ENCODE measurements at regions not wholly inside any gene's neighbourhood (a gene's known extent, or its start where the extent isn't known, plus 50 kb on each side); places are given as distances from the start of the nearest gene placed in this dataset.
"Not testable (repeated sequence)": the region's sequence is repeated elsewhere in the genome, so short reads cannot be mapped to it uniquely, and the experiment has no call there.

DNA sequence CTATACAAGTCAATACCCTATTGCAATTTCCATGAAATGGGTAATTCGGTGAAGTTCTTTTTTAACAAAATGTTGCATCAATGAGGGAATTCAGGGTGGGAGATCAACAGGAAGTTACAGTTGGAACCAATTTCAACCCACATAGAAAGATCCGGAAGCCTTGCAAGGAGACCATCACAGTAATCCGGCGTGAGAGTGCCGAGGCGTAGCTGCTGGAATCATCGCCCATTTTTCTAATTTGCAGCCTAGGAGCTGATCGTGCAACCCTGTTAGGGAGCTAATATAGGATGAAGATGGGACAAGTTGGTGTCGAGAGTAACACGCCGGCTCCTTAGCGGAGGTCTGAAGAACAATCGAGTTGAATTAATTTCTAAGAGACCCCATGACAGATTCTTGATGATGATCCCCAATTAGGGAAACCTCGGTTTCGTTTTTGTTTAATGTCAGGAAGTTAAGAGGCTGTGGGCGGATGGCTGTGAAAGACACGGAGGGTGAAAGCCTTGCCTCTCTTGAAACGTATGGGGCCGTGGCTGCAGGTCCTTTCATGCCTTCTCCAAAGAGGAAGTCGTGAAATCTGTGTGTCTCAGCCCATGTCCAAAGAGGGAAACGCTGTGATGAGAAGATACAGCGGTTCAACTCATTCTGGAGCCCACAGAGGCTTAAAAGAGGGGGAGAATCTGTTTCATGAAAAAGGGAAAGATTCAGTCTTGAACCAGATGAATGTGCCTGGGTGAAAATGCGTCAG, 51.2 kb upstream of the CARD11 start:
- peak; percentile 84 to 89 (median 86) for DNase-seq

DNA sequence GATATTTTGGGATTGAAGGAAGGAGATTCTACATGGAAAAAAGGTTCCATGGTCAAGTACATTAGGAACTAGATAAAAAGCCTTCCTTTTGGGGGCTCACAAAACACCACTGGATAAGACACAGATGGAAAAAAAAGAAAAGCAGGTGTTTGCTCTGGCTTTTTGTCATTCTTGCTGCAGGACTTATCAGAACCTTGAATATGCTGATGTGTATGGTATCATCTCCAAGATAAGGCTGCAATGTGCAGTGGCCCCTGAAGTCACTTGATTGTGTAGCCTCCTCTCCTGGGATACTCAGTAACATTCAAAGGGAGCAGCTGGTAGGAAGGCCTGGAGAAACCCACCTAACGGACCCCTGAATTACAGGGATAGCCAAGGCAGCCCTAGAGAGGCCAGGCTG, 54.1 kb upstream of the CARD11 start:
- DNase-seq: no peak

DNA sequence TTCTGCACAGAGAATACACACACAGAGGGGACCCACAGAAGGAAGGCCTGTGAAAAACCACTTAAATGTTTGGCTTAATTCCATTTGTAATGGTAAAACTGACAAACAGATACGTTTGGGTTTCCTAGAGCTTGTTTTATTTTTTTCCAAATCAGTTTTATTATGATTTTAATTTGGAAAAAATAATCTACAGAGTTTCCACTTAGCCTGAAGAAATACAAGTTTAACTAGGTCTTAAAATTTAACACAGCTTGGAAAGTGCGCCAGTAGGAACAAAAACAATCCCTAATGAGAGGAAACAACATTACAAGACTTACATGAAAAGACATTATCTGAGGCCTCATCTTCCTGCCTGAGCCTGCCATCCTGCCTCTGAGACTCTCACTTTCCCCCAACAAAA, 58.5 kb upstream of the CARD11 start:
- DNase-seq: no peak

DNA sequence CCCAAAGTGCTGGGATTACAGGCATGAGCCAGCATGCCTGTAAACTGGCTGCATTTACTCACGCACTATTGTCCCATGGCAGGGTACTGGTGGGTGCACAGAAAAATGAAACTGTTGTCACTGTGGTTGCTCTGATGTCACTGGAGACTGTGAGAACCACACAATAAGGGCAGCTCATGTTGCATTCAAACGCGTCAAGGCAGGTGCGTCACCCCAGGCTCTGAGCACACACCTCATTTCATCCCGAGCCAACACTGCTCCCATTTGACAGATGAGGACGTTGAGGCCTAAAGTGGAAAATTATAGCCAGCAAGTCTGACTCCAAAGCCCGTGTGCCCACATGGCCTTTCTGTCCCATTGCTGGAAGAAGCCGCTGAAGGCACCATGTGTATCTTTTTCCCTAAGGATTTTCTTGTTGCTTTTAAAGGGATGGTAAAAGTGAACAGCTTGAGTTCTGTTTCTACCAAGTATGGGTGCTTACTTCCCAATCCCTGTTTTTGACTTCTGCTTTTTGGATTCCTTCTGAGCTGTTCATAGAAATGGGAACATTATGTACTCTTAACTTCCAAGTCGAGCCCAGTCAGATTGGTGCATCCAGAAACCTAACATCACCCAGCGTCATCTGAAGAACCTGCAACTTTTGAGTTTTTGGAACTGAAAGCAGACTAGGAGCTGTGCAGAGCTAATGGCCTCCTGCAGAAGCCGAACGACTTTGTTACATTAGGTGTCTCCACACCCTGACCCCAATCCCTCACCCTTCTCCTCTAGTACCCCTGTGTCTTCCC, 60.1 kb upstream of the CARD11 start:
- peak in 2 of 3 donors; percentile 53 to 75 for DNase-seq

DNA sequence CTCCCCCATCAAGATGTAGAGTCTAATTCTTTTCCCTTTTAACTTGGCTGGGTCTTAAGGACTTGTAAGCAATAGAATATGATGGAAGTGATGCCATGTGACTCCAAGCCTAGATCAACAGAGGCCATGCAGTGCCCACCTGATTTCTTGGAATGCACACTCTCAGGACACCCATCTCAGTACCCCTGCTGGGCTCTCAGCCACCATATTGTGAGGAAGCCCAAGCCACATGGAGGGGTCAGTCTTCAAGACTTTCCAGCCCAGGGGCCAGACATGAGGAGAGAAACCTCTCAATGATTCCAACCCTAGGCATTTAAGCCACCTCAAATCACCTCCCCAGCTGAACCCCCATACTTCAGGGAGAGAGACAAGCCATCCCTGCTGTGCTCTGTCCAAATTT, 62.2 kb upstream of the CARD11 start:
- no peak for DNase-seq

DNA sequence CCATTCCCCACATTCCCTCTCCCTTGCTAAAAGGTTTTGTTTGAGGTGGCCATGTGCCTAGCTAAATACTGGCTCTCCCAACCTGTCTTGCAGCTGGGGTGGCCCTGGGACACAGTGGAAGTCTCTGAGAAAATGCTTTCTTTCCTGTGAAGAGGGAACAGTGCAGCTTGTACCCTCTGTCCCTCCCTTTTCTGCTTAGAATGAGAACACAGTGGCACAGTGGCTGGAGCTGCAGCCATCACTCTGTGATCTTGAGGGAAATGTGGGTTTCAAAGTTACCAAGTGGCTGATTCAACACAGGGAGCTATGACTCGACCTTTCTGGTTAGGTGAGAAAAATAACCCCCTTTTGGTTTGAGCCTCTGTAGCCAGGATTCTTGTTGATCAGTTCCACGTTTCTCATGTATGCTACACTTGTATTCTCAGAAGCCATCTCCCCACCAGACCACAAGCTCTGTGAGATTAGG, 62.7 kb upstream of the CARD11 start:
- no peak for DNase-seq

DNA sequence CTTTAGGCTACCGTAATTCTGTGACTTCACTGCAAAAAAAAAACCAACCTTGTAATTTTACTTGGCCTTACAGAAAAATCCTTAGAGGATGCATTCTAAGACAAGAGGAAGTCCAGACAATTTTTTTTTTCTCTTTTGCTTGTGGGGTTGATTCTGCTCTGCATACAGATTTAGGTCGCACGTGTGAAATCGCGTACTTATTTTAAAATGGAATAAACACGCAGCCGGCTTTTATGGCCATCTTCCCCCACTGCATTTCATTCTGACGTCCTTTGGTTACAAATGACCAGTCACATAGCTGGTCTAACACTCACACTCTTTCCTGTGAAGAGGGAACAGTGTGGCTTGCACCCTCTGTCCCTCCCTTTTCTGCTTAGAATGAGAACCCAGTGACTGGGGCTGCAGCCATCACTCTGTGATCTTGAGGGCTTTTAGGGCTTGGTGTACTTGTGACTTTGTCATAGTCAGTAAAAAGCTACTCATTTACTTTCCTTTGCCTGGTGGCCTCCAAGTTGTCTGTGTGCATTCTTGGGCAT, 63.6 kb upstream of the CARD11 start:
- no peak for DNase-seq

DNA sequence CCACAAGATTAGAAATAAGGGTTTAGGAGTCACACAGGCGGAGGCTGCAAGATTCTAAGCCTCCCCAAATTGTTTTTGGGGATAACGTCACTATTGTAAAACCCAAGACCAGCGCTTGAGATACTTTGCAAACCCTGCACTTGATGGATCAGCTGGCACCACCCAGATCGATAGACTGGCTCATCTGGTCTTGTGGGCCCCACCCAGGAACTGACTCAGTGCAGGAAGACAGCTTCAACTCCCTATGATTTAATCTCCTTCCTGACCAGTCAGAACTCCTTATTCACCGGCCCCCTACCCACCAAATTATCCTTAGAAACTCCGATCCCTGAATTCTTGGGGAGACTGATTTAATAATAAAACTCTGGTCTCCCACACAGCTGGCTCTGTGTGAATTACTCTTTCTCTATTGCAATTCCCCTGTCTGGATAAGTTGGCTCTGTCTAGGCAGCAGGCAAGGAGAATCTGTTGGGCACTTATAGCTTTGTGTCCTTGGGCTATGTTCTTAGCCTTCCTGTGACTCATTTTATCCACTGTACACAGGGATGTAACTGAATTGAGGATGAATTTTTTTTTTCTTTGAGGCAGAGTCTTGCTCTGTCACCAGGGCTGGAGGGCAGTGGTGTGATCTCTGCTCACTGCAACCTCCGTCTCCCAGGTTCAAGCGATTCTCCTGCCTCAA, 64.4 kb upstream of the CARD11 start:
- DNase-seq: no peak

DNA sequence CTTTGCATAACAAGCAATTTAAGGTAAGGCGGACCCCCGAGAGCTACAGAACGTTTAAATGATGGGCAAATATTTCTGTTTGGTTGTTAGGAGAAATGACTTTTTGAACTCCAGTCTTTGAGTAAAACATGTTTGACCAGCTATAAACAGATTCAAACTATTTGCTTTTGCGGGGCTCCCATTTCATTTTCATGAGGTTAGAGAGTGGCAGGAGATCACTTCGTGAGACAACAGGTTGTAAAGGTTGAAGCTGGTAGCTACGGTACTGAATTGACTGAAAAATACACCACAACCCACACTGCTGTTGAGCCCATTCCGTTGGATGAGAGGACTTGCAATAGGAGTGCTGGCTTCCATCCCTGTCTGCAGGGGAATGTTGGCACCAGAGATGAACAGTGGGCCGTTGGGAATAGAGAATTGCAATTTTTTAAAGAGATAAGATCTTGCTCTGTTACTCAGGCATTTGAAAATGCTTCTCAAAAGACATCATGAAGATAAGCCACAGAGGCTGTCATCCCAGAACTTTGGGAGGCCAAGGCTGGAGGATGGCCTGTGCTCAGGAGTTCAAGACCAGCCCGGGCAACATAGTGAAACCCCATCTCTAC, 65.7 kb upstream of the CARD11 start:
- no peak for DNase-seq

DNA sequence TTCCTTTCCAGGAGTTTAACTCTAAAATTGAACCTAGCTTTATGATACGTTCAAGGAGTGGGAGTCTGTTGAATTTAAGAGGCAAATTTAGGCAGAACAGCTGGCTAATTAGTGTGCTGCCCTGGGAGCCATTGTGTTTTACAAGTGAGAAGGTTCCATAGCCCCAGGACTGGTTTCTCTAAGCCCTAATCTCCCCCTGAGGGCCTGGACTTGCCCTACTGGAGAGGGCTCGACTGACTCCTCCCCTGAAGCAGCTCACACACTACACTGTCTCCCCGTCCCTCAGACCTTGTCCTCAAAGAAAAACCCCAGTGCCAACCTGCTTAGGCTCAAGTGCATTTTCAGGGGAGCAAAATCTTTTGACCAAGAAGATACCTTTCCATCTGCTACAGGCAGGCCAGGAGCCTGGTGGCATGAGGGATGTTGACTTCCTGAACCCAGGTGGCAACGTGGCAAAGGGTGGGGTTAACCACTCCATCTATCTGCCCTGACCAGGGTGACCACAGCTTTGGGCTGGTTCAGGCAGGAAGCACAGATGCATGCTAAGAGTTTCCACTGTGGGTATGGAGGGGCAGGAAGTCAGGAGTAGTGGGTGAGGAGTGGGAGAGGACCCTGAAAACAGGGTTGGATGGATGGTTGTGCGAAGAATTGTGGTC, 68.9 kb upstream of the CARD11 start:
- no peak for DNase-seq

DNA sequence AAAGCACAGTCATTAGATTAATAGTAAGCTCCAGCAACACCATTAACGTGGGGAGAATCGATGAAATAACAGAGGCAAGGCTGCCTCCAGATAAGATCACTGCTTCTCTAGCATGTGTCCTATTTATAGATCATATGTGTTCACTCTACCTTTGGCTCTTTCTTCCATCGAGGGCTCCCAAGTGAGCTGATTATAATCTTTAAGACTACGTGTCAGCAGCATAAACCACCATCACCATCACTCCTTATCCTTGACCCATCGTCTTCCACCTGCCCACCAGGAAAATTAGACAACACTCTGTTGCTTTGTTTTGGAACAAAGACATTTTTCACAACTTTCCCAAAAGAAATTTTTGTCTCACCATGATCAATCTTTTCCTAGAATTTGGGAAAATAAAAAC, 71.2 kb upstream of the CARD11 start:
- no peak for DNase-seq

DNA sequence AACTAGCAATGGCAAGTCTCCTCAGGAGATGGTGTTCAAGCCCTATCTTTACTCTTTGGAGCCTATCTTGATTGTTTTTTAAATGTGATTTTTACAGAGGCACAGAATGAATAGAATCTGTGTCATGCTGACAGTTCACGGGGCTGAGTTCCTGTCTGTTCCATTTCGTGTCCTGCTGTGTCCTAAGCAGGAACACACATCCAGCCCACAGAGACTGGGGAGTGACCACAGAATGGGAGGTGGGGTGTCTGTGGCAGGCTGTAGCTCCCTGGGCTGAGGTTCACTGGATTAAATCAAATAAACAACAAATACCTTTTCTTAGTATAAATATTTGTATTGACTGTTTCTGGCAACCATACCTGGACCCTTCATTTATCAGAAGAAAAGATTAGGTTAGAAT, 73.4 kb upstream of the CARD11 start:
- DNase-seq: no peak

DNA sequence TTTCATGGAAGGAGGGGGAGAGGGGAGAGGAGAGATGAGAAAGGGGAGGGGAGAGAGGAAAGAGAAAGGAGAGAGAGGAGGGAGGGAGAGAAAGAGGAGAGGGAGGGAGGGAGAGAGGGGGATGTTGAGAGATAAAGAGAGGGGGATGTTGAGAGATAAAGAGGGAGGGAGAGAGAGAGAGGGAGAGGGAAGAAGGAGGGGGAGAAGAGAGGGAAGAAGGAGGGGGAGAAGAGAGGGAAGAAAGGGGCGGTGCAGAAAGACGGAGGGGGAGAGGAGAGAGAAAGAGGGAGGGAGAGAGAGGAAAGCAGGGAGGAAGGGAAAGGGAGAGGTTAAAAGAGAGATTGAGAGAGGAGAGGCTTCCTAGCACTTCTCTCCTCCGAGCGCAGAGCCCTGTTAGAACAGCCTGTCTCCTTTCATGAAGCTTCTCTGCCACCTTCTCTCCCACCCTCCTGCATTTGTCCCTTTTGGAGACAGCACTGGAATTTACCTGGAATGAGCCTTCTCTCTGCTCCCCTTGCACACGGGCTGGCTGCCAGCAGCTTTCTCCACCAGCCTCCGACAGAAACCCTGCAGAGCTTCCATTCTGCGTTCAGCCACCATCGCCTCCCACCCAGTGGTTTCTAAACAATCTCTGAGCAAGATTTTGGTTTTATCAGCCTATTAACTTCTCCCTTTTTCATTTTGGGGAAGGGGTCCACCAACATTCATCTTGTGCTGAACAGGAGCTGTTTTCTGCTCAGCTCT, 74.0 kb upstream of the CARD11 start:
- no peak for DNase-seq

DNA sequence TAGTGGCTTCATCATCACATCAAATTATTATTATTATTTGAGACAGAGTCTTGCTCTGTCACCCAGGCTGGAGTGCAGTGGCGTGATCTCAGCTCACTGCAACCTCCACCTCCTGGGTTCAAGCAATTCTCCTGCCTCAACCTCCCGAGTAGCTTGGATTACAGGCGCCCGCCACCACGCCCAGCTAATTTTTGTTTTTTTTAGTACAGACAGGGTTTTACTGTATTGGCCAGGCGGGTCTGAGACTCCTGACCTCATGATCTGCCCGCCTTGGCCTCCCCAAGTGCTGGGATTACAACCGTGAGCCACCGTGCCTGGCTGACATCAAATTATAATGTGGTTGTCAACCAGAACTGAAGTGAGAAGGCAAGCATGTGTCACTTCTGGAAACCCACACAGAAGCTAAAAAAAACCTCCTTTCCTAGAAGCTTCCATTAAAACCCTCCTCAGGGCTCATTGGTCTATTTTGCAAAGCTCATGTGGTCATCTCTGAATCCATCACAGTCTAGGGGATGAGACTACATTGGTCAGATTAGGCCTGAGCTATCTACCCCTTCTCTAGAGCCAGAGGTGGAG, 75.8 kb upstream of the CARD11 start:
- not testable (repeated sequence) for DNase-seq

DNA sequence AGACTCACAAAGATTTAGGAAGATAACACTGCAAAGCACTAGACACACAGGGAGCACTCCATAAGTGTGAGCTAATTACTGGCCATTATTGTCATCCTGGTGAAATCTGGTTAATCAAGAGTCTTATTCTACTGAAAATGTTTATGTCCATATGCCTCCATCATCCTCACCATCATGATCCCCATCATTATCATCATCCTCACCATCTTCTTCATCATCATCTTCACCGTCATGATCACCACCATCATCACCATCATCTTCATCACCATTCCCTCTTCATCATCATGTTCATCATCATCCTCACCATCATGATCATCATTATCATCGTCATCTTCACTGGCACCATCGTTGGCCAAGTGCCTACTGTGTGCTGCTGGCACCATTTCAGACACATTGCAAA, 76.3 kb upstream of the CARD11 start:
- DNase-seq: no peak

DNA sequence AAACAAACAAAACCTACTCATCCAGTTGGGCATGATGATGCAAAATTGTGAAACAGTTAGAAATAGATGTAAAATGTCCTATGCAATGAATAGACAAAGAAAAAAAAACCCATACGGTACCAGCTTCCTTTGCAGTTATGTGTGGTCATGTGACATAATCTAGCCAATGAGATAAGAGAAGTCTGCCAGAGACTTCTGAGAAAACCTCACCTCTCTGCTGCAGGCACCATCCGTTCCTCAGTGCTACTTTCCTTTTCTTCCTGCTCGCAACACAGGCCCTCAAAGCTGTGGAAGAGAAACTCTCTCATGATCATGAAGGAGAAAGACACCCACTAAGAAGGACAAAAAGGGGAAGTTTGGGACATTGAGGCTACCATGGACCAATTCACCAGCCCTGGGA, 76.8 kb upstream of the CARD11 start:
- DNase-seq: no peak

DNA sequence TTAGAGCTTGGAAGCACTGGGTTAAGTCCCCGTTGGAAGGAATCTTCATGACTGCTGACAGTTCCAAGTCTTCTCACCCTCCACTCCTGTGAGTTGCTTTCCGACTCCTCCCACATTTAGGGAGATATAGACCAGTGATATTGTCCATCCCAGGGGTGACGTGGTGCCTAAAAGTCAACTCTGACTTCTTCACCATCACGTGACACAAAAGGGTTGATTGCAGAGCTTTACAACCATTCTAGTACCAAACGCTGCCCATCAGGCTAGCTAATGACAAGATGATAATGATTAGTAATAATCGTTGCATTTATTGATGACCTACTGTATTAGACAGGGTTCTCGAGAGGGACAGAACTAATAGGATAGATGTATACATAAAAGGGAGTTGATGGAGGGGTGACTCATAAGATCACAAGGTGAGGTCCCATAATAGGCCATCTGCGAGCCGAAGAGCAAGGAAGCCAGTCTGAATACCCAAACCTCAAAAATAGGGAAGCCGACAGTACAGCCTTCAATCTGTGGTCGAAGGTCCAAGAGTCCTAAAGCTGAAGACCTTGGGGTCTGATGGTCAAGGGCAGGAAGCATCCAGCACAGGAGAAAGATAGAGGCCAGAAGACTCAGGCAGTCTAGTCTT, 85.3 kb upstream of the CARD11 start:
- no peak for DNase-seq

DNA sequence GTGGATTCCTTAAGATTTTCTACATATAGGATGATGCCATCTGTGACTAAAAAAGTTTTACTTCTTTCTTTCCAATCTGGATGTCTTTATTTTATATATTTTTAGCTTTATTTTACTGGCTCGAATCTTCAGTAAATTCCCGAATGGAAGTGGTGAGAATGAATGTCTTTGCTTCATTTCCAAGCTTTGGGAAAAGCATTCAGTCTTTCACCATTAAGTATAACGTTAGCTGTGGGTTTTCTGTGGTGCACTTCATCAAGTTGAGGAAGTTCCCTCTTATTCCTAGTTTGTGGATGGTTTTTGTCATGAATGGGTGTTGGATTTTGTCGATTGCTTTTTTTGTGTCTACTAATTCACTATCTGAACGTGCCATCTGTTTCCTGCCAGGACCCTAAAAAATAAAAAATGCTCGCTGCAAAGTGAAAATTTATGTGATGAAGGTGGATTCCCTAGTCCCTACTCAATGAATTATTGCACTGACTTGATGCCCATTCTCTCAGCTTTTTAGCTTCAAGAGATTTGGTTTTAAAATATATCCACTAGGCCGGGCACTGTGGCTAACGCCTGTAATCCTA, 90.2 kb upstream of the CARD11 start:
- DNase-seq: no peak

DNA sequence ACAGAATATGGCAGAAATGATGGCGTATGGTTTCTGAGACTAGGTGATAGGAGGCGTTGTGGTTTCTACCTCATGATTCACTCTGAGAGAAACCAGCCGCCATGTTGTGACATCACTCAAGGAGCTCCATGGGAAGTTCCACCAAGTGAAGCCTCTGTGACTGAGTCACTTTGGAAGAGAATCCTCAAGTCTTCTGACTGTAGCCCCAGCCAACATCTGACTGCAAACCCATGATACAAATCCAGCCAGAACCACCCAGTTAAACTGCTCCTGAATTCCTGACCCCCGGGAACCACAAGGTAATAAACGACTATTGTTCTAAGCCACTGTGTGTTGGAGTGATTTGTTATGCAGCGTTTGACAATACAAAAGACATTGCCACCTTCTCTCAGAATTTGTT, 91.1 kb upstream of the CARD11 start:
- DNase-seq: peak; percentile 67 to 75 (median 70)

DNA sequence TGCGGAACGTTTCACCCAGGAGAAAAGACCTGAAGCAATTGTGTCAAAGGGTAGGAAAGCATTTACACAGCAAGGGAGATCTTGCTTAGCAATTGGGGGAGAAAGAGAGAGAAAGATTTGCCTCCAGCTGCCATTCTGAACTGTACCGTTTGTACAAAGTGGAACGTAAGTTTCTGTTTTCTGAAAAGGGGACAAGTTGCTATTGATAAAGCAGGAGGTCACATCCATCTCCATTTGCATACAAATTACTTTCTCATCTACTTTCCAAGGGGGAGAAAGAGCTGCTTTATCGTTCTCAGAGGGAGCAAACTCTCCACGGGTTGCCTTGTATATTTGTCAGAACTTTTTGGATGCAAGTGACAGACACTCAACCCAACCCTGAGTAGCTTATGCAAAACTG, 92.0 kb upstream of the CARD11 start:
- no peak for DNase-seq

DNA sequence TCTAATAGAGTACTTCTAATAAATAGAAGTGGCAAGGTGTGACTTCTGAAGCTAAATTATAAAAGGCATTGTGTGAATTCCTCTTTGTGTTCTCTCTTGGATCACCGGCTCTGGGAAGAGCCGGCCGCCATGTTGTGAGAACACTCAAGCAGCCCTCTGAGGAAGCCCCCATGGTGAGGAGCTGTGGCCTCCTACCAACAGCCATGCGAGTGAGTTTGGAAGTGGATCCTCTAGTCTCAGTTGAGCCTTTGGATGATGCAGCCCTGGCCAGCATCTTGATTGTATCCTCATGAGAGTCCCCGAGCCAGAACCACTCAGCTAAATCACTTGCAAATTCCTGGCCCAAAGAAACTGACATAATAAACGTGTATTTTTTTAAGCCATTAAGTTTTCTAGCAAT, 94.5 kb upstream of the CARD11 start:
- no peak for DNase-seq
